ENCODE measurements at regions not wholly inside any gene's neighbourhood (a gene's known extent, or its start where the extent isn't known, plus 50 kb on each side); places are given as distances from the start of the nearest gene placed in this dataset.
"Not testable (repeated sequence)": the region's sequence is repeated elsewhere in the genome, so short reads cannot be mapped to it uniquely, and the experiment has no call there.

GRCh38 chr6:19725436-19725835, 111.7 kb upstream of the ID4 start:
- not testable (repeated sequence) for H3K4me1 Mint-ChIP-seq, H3K9me3 Mint-ChIP-seq, DNase-seq, H3K4me3 Mint-ChIP-seq, H3K27me3 Mint-ChIP-seq, H3K36me3 Mint-ChIP-seq, H3K27ac Mint-ChIP-seq

- Mint-ChIP-seq H3K27me3 (peaks cover 5% of the 10 kb centered on the region), H3K36me3 (no peaks in the 10 kb centered on the region), H3K4me1 (no peaks in the 10 kb centered on the region), H3K27ac (no peak overlapping the region), H3K4me3 (no peak overlapping the region), H3K9me3 (no peaks in the 10 kb centered on the region)
- no peak for DNase-seq
Measured at GRCh38 chr6:19731282-19731681, 105.9 kb upstream of the ID4 start.

- H3K9me3 Mint-ChIP-seq = no peaks in the 10 kb centered on the region
- H3K27ac Mint-ChIP-seq = no peak overlapping the region
- no peak for DNase-seq
- H3K4me1 Mint-ChIP-seq = no peaks in the 10 kb centered on the region
- no peaks in the 10 kb centered on the region for H3K36me3 Mint-ChIP-seq
- H3K4me3 Mint-ChIP-seq = no peak overlapping the region
- H3K27me3 Mint-ChIP-seq = peaks cover 5% of the 10 kb centered on the region
Measured at GRCh38 chr6:19734061-19734460, 103.1 kb upstream of the ID4 start.

GRCh38 chr6:19734519-19734918, 102.7 kb upstream of the ID4 start:
- H3K27me3 Mint-ChIP-seq = peaks cover 5% of the 10 kb centered on the region
- H3K27ac Mint-ChIP-seq = no peak overlapping the region
- no peak overlapping the region for H3K4me3 Mint-ChIP-seq
- H3K4me1 Mint-ChIP-seq = no peaks in the 10 kb centered on the region
- H3K9me3 Mint-ChIP-seq = no peaks in the 10 kb centered on the region
- DNase-seq = no peak
- no peaks in the 10 kb centered on the region for H3K36me3 Mint-ChIP-seq

DNA sequence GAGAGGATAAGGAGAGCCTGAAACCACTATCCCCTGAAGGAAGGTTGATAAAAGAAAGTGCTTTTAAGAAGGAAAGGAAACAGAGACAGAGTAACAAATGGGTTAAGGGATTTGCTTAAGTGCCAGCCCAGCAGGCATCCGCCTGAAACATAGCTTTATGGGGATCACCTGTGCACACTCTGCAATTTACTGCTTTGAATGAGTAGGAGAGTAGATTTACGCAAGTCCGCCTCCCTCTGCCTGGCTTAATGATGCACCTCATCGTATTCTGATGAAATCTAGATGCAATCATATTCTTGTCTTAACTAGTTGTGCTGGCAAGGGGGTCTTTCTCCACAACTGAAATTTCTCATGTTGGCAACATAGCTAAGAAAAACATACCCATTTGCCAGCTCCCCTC, 101.1 kb upstream of the ID4 start:
- Mint-ChIP-seq H3K27me3 (peaks cover 5% of the 10 kb centered on the region), H3K4me3 (no peak overlapping the region), H3K27ac (no peak overlapping the region)

DNA sequence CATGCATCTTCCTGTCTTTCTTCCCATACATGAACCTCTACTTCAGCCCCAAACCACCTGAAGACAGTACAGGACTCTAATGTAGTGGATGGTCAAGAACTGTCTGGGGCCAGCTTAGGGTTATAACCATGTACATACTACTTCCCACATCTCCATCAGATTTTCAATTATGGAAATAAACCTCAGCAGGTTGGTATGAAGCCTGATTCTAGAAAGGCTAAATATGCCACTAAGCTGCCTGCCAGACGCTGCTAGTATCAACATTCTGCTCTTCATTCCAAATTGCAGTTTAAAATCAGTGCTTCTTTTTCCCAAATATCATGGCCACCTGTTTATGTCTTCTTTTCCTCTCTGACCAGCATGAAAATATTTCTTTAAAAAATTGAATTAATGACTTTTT, 99.2 kb upstream of the ID4 start:
- no peak for DNase-seq
- Mint-ChIP-seq H3K27ac (no peak overlapping the region), H3K4me3 (no peak overlapping the region), H3K27me3 (peaks cover 5% of the 10 kb centered on the region), H3K9me3 (no peaks in the 10 kb centered on the region), H3K36me3 (no peaks in the 10 kb centered on the region), H3K4me1 (no peaks in the 10 kb centered on the region)

More for the DNA sequence above, 101.1 kb upstream of the ID4 start:
- DNase-seq = no peak
- Mint-ChIP-seq H3K36me3 (no peaks in the 10 kb centered on the region), H3K9me3 (no peaks in the 10 kb centered on the region), H3K4me1 (no peaks in the 10 kb centered on the region)

DNA sequence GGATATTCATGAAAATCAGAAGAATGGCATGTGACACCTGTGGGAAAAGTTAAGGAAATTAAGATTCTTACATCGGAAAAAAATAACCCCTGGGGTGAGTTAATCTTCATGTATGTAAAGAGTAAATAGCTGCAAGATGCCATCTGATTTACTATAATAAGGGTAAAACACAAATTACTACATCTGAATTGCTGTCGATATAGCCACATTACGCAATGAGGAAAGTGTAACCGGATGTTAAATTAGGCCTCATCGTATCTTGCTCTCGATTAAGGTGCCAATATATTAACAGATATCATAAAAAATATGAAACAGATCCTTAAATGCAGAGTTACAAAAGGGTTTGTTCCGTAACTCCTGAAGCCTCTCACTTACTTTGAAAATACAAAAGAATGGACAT, 87.4 kb upstream of the ID4 start:
- no peaks in the 10 kb centered on the region for H3K27me3 Mint-ChIP-seq
- DNase-seq = no peak
- H3K4me3 Mint-ChIP-seq = no peak overlapping the region
- H3K4me1 Mint-ChIP-seq = no peaks in the 10 kb centered on the region
- peaks cover 2% of the 10 kb centered on the region for H3K9me3 Mint-ChIP-seq
- H3K27ac Mint-ChIP-seq = no peak overlapping the region
- H3K36me3 Mint-ChIP-seq = no peaks in the 10 kb centered on the region

DNA sequence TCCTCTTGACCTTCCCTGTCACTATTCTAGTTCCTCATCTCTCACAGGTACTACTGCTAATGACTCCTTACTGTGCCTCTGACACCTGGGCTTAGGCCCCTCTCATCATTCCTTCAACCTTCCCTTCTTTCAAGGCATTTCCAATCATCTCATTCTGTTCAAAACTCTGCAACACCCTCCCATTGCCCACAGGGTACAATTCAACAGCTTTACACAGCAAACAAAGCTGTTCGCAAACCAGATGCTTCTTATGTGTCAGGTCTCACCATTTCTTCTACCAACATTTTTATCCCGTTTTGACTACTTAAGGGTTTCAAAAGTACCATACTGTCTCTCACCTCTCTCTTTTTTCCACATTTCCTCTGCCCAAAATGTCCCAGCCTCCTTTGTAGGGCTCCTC, 84.4 kb upstream of the ID4 start:
- no peaks in the 10 kb centered on the region for H3K27me3 Mint-ChIP-seq
- no peak overlapping the region for H3K4me3 Mint-ChIP-seq
- H3K27ac Mint-ChIP-seq = no peak overlapping the region
- DNase-seq = no peak
- no peaks in the 10 kb centered on the region for H3K4me1 Mint-ChIP-seq
- no peaks in the 10 kb centered on the region for H3K36me3 Mint-ChIP-seq
- H3K9me3 Mint-ChIP-seq = peaks cover 2% of the 10 kb centered on the region

GRCh38 chr6:19753826-19754225, 83.3 kb upstream of the ID4 start:
- no peaks in the 10 kb centered on the region for H3K27me3 Mint-ChIP-seq
- no peak overlapping the region for H3K27ac Mint-ChIP-seq
- no peak overlapping the region for H3K4me3 Mint-ChIP-seq
- DNase-seq = no peak
- H3K9me3 Mint-ChIP-seq = peaks cover 2% of the 10 kb centered on the region
- H3K36me3 Mint-ChIP-seq = no peaks in the 10 kb centered on the region
- H3K4me1 Mint-ChIP-seq = no peaks in the 10 kb centered on the region

- no peaks in the 10 kb centered on the region for H3K36me3 Mint-ChIP-seq
- no peaks in the 10 kb centered on the region for H3K9me3 Mint-ChIP-seq
- no peak overlapping the region for H3K27ac Mint-ChIP-seq
- no peaks in the 10 kb centered on the region for H3K4me1 Mint-ChIP-seq
- H3K4me3 Mint-ChIP-seq = no peak overlapping the region
- no peak for DNase-seq
- no peaks in the 10 kb centered on the region for H3K27me3 Mint-ChIP-seq
Measured at GRCh38 chr6:19754686-19755085, 82.5 kb upstream of the ID4 start.

- Mint-ChIP-seq H3K4me3 (no peak overlapping the region), H3K36me3 (no peaks in the 10 kb centered on the region), H3K4me1 (no peaks in the 10 kb centered on the region), H3K27me3 (no peaks in the 10 kb centered on the region), H3K27ac (no peak overlapping the region), H3K9me3 (no peaks in the 10 kb centered on the region)
- no peak for DNase-seq
Measured at GRCh38 chr6:19755181-19755580, 82.0 kb upstream of the ID4 start.

- H3K4me3 Mint-ChIP-seq = no peak overlapping the region
- no peaks in the 10 kb centered on the region for H3K9me3 Mint-ChIP-seq
- DNase-seq = no peak
- no peaks in the 10 kb centered on the region for H3K4me1 Mint-ChIP-seq
- no peak overlapping the region for H3K27ac Mint-ChIP-seq
- H3K27me3 Mint-ChIP-seq = no peaks in the 10 kb centered on the region
- no peaks in the 10 kb centered on the region for H3K36me3 Mint-ChIP-seq
Measured at GRCh38 chr6:19757036-19757435, 80.1 kb upstream of the ID4 start.

- no peaks in the 10 kb centered on the region for H3K36me3 Mint-ChIP-seq
- H3K27me3 Mint-ChIP-seq = no peaks in the 10 kb centered on the region
- peaks cover 1% of the 10 kb centered on the region for H3K9me3 Mint-ChIP-seq
- no peak overlapping the region for H3K27ac Mint-ChIP-seq
- no peak overlapping the region for H3K4me3 Mint-ChIP-seq
- H3K4me1 Mint-ChIP-seq = no peaks in the 10 kb centered on the region
- DNase-seq = no peak
Measured at GRCh38 chr6:19759117-19759880, 77.9 kb upstream of the ID4 start.

DNA sequence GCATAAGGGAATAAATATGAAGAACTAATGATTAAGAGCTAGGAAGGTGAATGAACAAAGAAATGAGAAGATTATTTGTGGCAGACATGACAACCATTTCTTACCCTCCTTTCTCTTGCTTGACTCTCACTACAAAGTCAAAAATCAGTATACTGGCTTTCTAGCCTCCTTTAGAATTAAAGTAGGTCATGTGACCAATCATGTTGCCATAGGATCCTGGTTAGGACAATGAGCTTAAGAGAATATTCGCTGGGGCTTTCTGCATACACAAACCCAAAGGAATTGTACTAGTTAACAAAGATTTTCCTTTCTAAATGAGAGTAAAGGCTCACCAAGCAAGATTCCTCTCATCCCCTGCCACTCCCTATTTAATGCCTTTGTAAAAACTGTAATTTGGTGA, 76.0 kb upstream of the ID4 start:
- Mint-ChIP-seq H3K4me1 (no peaks in the 10 kb centered on the region), H3K27me3 (no peaks in the 10 kb centered on the region), H3K27ac (no peak overlapping the region), H3K4me3 (no peak overlapping the region), H3K36me3 (no peaks in the 10 kb centered on the region), H3K9me3 (peaks cover 2% of the 10 kb centered on the region)
- no peak for DNase-seq

- H3K27me3 Mint-ChIP-seq = no peaks in the 10 kb centered on the region
- no peak overlapping the region for H3K4me3 Mint-ChIP-seq
- no peak for DNase-seq
- H3K27ac Mint-ChIP-seq = no peak overlapping the region
- H3K36me3 Mint-ChIP-seq = no peaks in the 10 kb centered on the region
- H3K4me1 Mint-ChIP-seq = no peaks in the 10 kb centered on the region
- H3K9me3 Mint-ChIP-seq = peaks cover 3% of the 10 kb centered on the region
Measured at GRCh38 chr6:19771753-19772336, 65.3 kb upstream of the ID4 start.

DNA sequence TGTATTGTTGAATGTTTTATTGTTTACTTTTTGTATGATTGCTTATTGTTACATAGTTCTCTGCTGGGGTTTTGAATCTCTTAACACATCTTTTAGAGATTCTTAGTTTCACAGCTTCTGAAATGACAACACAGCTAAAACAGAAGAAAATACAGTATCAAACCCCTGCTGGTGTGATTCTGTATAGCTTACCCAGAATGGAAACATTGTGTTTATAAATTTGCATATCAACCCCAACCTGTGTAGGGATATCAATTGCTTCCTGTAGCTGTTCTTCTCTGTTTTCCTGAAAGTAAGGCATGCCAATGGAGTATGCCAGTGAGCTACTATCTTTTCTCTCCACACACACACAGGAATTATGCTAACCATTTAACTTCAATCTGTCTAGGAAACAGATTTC, 64.3 kb upstream of the ID4 start:
- Mint-ChIP-seq H3K9me3 (peaks cover 3% of the 10 kb centered on the region), H3K36me3 (no peaks in the 10 kb centered on the region), H3K4me3 (no peak overlapping the region), H3K4me1 (no peaks in the 10 kb centered on the region), H3K27me3 (no peaks in the 10 kb centered on the region), H3K27ac (no peak overlapping the region)
- DNase-seq = no peak
